PFSK-1 (cell line): ENCODE measurements at regions not wholly inside any gene's neighbourhood (a gene's known extent, or its start where the extent isn't known, plus 50 kb on each side); places are given as distances from the start of the nearest gene placed in this dataset.

Source experiments
- FOXP2 ChIP-seq: optimal IDR thresholded peaks from 2 replicates; pipeline ENCODE3; 2011; ENCODE audit warnings: borderline replicate concordance, control low read depth, inconsistent platforms; ENCODE audit not compliant: insufficient read depth; ENCODE audit errors: extremely low read length, extremely low read depth
- POLR2AphosphoS5 ChIP-seq: IDR thresholded peaks from 2 replicates; pipeline ENCODE4 v1.6.1; 2012; ENCODE audit warnings: low read depth, mild to moderate bottlenecking, control low read depth, low read length, moderate library complexity
- SIN3A ChIP-seq: IDR thresholded peaks from 2 replicates; pipeline ENCODE4 v1.6.1; 2012; ENCODE audit warnings: mild to moderate bottlenecking, low read length, moderate library complexity, borderline replicate concordance; ENCODE audit not compliant: insufficient read depth
- TAF1 ChIP-seq: IDR thresholded peaks from 2 replicates; pipeline ENCODE4 v1.6.1; 2012; ENCODE audit warnings: low read length, control low read depth, borderline replicate concordance; ENCODE audit not compliant: insufficient read depth
- TF ChIP-seq, protein P1 (sequence below), 2 experiments: IDR thresholded peaks; 2 replicates each; pipeline versions ENCODE4 v1.6.1 to v1.8.0; 2011 to 2012; ENCODE audit warnings: low read depth in 2 of 2, low read length in 2 of 2, control low read depth in 1 of 2, inconsistent platforms in 1 of 2, mild to moderate bottlenecking in 1 of 2, moderate library complexity in 1 of 2; ENCODE audit not compliant: insufficient read depth in 1 of 2

DNA sequence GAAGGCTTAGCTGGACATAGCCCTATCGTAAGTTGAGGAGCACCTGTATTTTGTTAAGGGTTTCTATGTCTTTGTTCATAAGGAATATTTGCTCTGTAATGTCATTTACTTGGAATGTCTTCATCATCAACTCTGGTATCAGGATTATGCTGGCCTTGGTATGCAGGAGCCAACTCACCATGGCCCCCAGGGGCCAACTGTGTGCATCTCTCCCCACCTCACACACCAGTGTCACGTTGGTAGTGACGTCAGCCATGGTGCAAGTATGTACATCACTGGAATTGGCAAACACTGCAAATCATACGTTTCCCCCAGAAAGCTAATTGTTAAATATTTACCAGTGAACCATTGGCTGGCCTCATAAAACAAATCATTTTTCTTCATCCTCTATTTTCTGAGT lies 70.8 kb downstream of the YTHDF1 start:
- TF ChIP-seq POLR2AphosphoS5 (no peak), FOXP2 (no peak), SIN3A (no peak), TAF1 (no peak)
- TF ChIP-seq, protein P1, sequence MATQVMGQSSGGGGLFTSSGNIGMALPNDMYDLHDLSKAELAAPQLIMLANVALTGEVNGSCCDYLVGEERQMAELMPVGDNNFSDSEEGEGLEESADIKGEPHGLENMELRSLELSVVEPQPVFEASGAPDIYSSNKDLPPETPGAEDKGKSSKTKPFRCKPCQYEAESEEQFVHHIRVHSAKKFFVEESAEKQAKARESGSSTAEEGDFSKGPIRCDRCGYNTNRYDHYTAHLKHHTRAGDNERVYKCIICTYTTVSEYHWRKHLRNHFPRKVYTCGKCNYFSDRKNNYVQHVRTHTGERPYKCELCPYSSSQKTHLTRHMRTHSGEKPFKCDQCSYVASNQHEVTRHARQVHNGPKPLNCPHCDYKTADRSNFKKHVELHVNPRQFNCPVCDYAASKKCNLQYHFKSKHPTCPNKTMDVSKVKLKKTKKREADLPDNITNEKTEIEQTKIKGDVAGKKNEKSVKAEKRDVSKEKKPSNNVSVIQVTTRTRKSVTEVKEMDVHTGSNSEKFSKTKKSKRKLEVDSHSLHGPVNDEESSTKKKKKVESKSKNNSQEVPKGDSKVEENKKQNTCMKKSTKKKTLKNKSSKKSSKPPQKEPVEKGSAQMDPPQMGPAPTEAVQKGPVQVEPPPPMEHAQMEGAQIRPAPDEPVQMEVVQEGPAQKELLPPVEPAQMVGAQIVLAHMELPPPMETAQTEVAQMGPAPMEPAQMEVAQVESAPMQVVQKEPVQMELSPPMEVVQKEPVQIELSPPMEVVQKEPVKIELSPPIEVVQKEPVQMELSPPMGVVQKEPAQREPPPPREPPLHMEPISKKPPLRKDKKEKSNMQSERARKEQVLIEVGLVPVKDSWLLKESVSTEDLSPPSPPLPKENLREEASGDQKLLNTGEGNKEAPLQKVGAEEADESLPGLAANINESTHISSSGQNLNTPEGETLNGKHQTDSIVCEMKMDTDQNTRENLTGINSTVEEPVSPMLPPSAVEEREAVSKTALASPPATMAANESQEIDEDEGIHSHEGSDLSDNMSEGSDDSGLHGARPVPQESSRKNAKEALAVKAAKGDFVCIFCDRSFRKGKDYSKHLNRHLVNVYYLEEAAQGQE (IDR thresholded peaks at IDR 0.05; ENCODE audit: insufficient read depth in 1 of 2, low read depth in 2 of 2, low read length in 2 of 2) = no peak

DNA sequence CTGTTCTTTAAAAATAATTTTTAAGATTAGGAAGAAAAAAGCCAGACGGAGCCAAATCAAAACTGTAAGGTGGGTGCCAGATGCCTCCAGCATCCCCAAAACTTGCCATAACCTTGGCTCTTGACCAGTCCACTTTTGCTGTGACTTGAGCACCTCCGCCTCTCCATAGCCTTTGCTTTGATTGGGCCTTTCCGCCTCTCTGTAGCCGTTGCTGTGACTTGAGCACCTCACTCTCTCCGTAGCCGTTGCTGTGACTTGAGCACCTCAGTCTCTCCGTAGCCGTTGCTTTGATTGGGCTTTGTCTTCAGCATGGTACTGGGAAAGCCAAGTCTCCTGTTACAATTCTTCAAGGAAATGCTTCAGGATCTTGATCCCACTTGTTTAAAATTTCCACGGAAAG lies 73.0 kb downstream of the YTHDF1 start:
- TF ChIP-seq, protein P1 (IDR thresholded peaks at IDR 0.05; ENCODE audit: insufficient read depth in 1 of 2, low read depth in 2 of 2, low read length in 2 of 2) = no peak
- TF ChIP-seq TAF1 (no peak), FOXP2 (no peak), POLR2AphosphoS5 (no peak), SIN3A (no peak)

- TF ChIP-seq, protein P1 (IDR thresholded peaks at IDR 0.05; ENCODE audit: insufficient read depth in 1 of 2, low read depth in 2 of 2, low read length in 2 of 2) = no peak
- TF ChIP-seq FOXP2 = no peak
- TF ChIP-seq SIN3A = no peak
- no peak for TF ChIP-seq POLR2AphosphoS5
- TF ChIP-seq TAF1 = no peak
These were observed 74.4 kb downstream of the YTHDF1 start for GRCh38 chr20:63141531-63141930.

GRCh38 chr20:63140514-63141433 lies 75.2 kb downstream of the YTHDF1 start:
- TF ChIP-seq, protein P1 (IDR thresholded peaks at IDR 0.05; ENCODE audit: insufficient read depth in 1 of 2, low read depth in 2 of 2, low read length in 2 of 2) = no peak
- no peak for TF ChIP-seq FOXP2
- no peak for TF ChIP-seq POLR2AphosphoS5
- TF ChIP-seq TAF1 = no peak
- no peak for TF ChIP-seq SIN3A

GRCh38 chr20:63139837-63140236 lies 76.1 kb downstream of the YTHDF1 start:
- TF ChIP-seq, protein P1 (IDR thresholded peaks at IDR 0.05; ENCODE audit: insufficient read depth in 1 of 2, low read depth in 2 of 2, low read length in 2 of 2) = no peak
- no peak for TF ChIP-seq SIN3A
- TF ChIP-seq POLR2AphosphoS5 = no peak
